ENCODE measurements at regions not wholly inside any gene's neighbourhood (a gene's known extent, or its start where the extent isn't known, plus 50 kb on each side); places are given as distances from the start of the nearest gene placed in this dataset.
"Not testable (repeated sequence)": the region's sequence is repeated elsewhere in the genome, so short reads cannot be mapped to it uniquely, and the experiment has no call there.

- in situ Hi-C loops (cut with MboI; ENCODE audit: low pct_unique_long_range_greater_than_20kb in 2 of 9, low sequenced_read_pairs in 9 of 9, unreplicated experiment in 9 of 9); H3K27ac ChIP-seq; ATAC-seq (replicated peaks in 6 of 8); H3K4me3 ChIP-seq; H3K4me1 ChIP-seq (replicated peaks in 1 of 2): not testable (repeated sequence)
- no CpG with 5 or more reads among the region's 30 CpGs for WGBS, 10 experiments
These were observed 185.2 kb upstream of the FOXK1 start for GRCh38 chr7:4496911-4497310.

- no peak overlapping the region for H3K27ac ChIP-seq
- in situ Hi-C loops (cut with MboI; ENCODE audit: low pct_unique_long_range_greater_than_20kb in 2 of 9, low sequenced_read_pairs in 9 of 9, unreplicated experiment in 9 of 9) = no loop called here
- no peak overlapping the region for H3K4me3 ChIP-seq
- WGBS, 10 experiments = 20 to 100% (median 60%) methylated on average over 1 to 6 of the region's 10 CpGs; no CpG with 5 or more reads in 4 of the 10 experiments
- ATAC-seq (replicated peaks in 6 of 8) = no peak
- no peaks in the 10 kb centered on the region for H3K4me1 ChIP-seq (replicated peaks in 1 of 2)
These were observed 181.3 kb upstream of the FOXK1 start for GRCh38 chr7:4500812-4501211.

DNA sequence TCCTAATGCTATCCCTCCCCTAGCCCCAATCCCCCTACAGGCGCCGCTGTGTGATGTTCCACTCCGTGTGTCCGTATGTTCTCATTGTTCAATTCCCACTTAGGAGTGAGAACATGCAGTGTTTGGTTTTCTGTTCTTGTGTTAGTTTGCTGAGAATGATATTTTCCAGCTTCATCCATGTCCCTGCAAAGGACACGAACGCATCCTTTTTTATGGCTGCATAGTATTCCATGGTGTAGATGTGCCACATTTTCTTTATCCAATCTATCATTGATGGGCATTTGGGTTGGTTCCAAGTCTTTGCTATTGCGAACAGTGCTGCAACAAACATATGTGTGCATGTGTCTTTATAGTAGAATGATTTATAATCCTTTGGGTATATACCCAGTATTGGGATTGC is 174.2 kb upstream of the FOXK1 start:
- WGBS, 10 experiments = 60 to 86% (median 73%) methylated on average over 1 to 7 of the region's 7 CpGs; no CpG with 5 or more reads in 4 of the 10 experiments
- in situ Hi-C loops (cut with MboI; ENCODE audit: low pct_unique_long_range_greater_than_20kb in 2 of 9, low sequenced_read_pairs in 9 of 9, unreplicated experiment in 9 of 9); ATAC-seq (replicated peaks in 6 of 8); H3K4me3 ChIP-seq; H3K27ac ChIP-seq; H3K4me1 ChIP-seq (replicated peaks in 1 of 2): not testable (repeated sequence)

DNA sequence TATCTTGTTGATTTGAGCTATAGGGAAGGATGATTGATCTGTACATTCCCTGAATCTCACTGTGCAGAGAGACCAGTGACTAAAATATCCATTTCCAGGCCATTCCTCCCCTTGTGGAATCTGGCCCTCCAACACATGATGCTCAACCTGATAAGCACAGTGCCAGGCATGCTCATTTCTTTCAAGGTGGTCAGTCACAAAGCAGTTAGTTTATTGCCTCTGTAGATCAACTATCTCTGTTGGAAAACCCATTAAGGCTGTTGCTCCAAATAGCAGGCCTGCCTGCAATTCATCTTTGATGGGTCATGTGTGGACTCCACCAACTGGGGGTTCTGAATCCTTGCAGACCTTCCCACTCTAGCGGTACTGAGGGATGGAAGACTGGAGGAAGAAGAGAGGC is 168.6 kb upstream of the FOXK1 start:
- no peak overlapping the region for H3K4me3 ChIP-seq
- in situ Hi-C loops (cut with MboI; ENCODE audit: low pct_unique_long_range_greater_than_20kb in 2 of 9, low sequenced_read_pairs in 9 of 9, unreplicated experiment in 9 of 9) = no loop called here
- 20 to 100% (median 100%) methylated on average over 1 of the region's 1 CpG; no CpG with 5 or more reads in 7 of the 10 experiments for WGBS, 10 experiments
- no peak overlapping the region for H3K27ac ChIP-seq
- ATAC-seq (replicated peaks in 6 of 8) = no peak
- no peaks in the 10 kb centered on the region for H3K4me1 ChIP-seq (replicated peaks in 1 of 2)

- Histone ChIP-seq H3K4me1 (replicated peaks in 1 of 2) (no peaks in the 10 kb centered on the region), H3K4me3 (no peak overlapping the region), H3K27ac (no peak overlapping the region)
- 0 to 100% (median 49%) methylated on average over 1 to 6 of the region's 7 CpGs; no CpG with 5 or more reads in 3 of the 10 experiments for WGBS, 10 experiments
- in situ Hi-C loops (cut with MboI; ENCODE audit: low pct_unique_long_range_greater_than_20kb in 2 of 9, low sequenced_read_pairs in 9 of 9, unreplicated experiment in 9 of 9) = no loop called here
- ATAC-seq (replicated peaks in 6 of 8) = no peak
These were observed 162.1 kb upstream of the FOXK1 start for GRCh38 chr7:4519819-4520520.

GRCh38 chr7:4523219-4523618 is 158.9 kb upstream of the FOXK1 start:
- ATAC-seq (replicated peaks in 6 of 8) = no peak
- Histone ChIP-seq H3K4me3 (no peak overlapping the region), H3K27ac (no peak overlapping the region), H3K4me1 (replicated peaks in 1 of 2) (no peaks in the 10 kb centered on the region)
- in situ Hi-C loops (cut with MboI; ENCODE audit: low pct_unique_long_range_greater_than_20kb in 2 of 9, low sequenced_read_pairs in 9 of 9, unreplicated experiment in 9 of 9) = no loop called here

- in situ Hi-C loops (cut with MboI; ENCODE audit: low pct_unique_long_range_greater_than_20kb in 2 of 9, low sequenced_read_pairs in 9 of 9, unreplicated experiment in 9 of 9) = no loop called here
- WGBS, 10 experiments = 14 to 93% (median 74%) methylated on average over 2 to 4 of the region's 6 CpGs; no CpG with 5 or more reads in 1 of the 10 experiments
- no peak for ATAC-seq (replicated peaks in 6 of 8)
- H3K27ac ChIP-seq = no peak overlapping the region
- no peak overlapping the region for H3K4me3 ChIP-seq
- H3K4me1 ChIP-seq (replicated peaks in 1 of 2) = no peaks in the 10 kb centered on the region
These were observed 158.2 kb upstream of the FOXK1 start for GRCh38 chr7:4523873-4524272.

DNA sequence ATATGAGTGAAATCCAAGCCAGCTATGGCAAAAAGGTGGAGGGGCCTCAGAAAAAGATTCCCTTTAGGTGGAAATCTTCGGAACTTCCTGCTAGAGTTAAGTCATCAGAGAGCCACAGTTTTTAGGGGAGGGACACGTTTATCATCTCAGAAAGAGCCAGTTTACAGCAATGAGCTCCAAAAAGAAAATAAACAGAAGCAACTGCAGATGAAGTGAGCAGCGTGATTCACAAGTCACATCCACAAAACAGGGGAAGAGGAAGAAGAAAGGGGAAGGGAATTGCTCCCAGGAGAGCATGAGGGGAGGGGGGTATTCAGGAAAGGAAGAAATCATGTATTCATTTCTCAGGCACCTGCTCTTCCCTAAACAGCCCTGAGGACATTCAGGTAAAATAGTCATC is 156.2 kb upstream of the FOXK1 start:
- no peak for ATAC-seq (replicated peaks in 6 of 8)
- in situ Hi-C loops (cut with MboI; ENCODE audit: low pct_unique_long_range_greater_than_20kb in 2 of 9, low sequenced_read_pairs in 9 of 9, unreplicated experiment in 9 of 9) = no loop called here
- Histone ChIP-seq H3K27ac (no peak overlapping the region), H3K4me3 (no peak overlapping the region), H3K4me1 (replicated peaks in 1 of 2) (no peaks in the 10 kb centered on the region)
- WGBS, 10 experiments = 0 to 79% (median 31%) methylated on average over 1 to 3 of the region's 3 CpGs; no CpG with 5 or more reads in 2 of the 10 experiments

DNA sequence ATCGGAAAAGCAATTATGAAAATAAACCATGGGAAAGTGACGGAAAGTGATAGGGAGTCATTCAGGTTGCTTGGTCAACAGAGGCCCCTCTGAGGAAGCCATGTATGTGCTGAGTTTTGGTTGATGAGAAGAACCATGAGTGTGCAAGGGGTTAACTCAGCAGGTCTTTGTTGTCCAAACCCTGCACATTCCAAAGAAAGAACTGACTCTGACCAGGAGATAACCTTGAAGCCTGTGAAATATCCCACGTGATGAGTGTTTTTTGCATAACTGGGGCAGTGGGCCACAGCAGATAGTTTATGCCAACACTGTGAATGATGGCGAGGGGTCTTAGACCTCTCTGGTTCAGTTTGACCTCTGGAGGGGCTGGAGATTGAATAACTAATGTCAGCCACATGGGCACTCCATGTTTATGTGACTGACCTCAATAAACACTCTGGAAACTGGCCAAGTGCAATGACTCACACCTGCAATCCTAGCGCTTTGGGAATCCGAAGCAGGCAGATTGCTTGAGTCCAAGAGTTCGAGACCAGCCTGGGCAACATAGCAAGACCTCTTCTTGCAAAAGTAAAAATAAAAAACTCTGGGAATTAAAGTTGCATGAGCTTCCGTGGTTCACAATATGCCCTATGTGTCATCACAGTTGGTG is 154.0 kb upstream of the FOXK1 start:
- no peak overlapping the region for H3K27ac ChIP-seq
- WGBS, 10 experiments = 36 to 100% (median 81%) methylated on average over 1 to 8 of the region's 8 CpGs
- in situ Hi-C loops (cut with MboI; ENCODE audit: low pct_unique_long_range_greater_than_20kb in 2 of 9, low sequenced_read_pairs in 9 of 9, unreplicated experiment in 9 of 9) = no loop called here
- no peak overlapping the region for H3K4me3 ChIP-seq
- H3K4me1 ChIP-seq (replicated peaks in 1 of 2) = no peaks in the 10 kb centered on the region
- no peak for ATAC-seq (replicated peaks in 6 of 8)

GRCh38 chr7:4531236-4531635 is 150.9 kb upstream of the FOXK1 start:
- no peak for ATAC-seq (replicated peaks in 6 of 8)

DNA sequence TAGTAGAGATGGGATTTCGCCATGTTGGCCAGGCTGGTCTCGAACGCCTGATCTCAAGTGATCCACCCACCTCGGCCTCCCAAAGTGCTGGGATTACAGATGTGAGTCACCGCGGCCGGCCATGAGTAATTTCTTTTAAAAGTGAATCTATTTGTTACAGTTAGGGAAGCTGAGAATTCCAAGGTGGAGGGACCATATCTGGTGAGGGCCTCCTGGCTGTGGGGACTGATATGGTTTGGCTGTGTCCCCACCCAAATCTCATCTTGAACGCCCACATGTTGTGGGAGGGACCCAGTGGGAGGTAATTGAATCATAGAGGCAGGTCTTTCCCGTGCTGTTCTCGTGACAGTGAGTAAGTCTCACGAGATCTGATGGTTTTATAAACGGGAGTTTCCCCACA is 148.8 kb upstream of the FOXK1 start:
- in situ Hi-C loops (cut with MboI; ENCODE audit: low pct_unique_long_range_greater_than_20kb in 2 of 9, low sequenced_read_pairs in 9 of 9, unreplicated experiment in 9 of 9); H3K27ac ChIP-seq; H3K4me1 ChIP-seq (replicated peaks in 1 of 2); H3K4me3 ChIP-seq; ATAC-seq (replicated peaks in 6 of 8): not testable (repeated sequence)
- 17 to 100% (median 74%) methylated on average over 1 to 11 of the region's 12 CpGs; no CpG with 5 or more reads in 2 of the 10 experiments for WGBS, 10 experiments

More at GRCh38 chr7:4531236-4531635, 150.9 kb upstream of the FOXK1 start:
- Histone ChIP-seq H3K4me3 (no peak overlapping the region), H3K27ac (no peak overlapping the region), H3K4me1 (replicated peaks in 1 of 2) (no peaks in the 10 kb centered on the region)
- 17 to 80% (median 46%) methylated on average over 1 to 6 of the region's 7 CpGs for WGBS, 10 experiments
- in situ Hi-C loops (cut with MboI; ENCODE audit: low pct_unique_long_range_greater_than_20kb in 2 of 9, low sequenced_read_pairs in 9 of 9, unreplicated experiment in 9 of 9) = no loop called here

- ATAC-seq (replicated peaks in 6 of 8) = no peak
- WGBS, 10 experiments = 0 to 50% (median 10%) methylated on average over 1 of the region's 1 CpG; no CpG with 5 or more reads in 6 of the 10 experiments
- no peak overlapping the region for H3K4me3 ChIP-seq
- no peaks in the 10 kb centered on the region for H3K4me1 ChIP-seq (replicated peaks in 1 of 2)
- in situ Hi-C loops (cut with MboI; ENCODE audit: low pct_unique_long_range_greater_than_20kb in 2 of 9, low sequenced_read_pairs in 9 of 9, unreplicated experiment in 9 of 9) = no loop called here
- no peak overlapping the region for H3K27ac ChIP-seq
These were observed 132.4 kb upstream of the FOXK1 start for GRCh38 chr7:4549681-4550080.

DNA sequence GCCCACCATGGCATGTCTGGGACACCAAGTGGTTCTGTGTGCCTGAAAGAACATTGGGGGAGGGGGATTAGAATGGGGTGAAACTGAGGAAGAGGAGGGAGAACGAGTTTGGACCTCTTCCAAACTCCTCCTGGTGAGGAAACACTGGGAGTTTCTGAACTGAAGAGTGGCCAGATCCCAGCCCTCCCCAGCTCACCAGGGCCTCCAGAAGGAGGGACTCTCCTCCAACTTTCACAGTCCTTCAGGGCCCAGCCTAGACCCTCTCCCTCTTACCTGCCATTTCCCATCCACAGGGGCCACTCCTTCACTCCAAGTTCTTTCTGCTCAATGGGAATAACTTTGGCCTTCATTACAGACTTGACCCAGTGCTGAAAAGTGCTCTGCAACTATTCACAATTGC is 132.0 kb upstream of the FOXK1 start:
- no CpG with 5 or more reads among the region's 1 CpG for WGBS, 10 experiments
- Histone ChIP-seq H3K4me1 (replicated peaks in 1 of 2) (no peaks in the 10 kb centered on the region), H3K27ac (no peak overlapping the region), H3K4me3 (no peak overlapping the region)
- no peak for ATAC-seq (replicated peaks in 6 of 8)
- in situ Hi-C loops (cut with MboI; ENCODE audit: low pct_unique_long_range_greater_than_20kb in 2 of 9, low sequenced_read_pairs in 9 of 9, unreplicated experiment in 9 of 9) = no loop called here

GRCh38 chr7:4552985-4553384 is 129.1 kb upstream of the FOXK1 start:
- H3K4me1 ChIP-seq (replicated peaks in 1 of 2) = no peaks in the 10 kb centered on the region
- WGBS, 10 experiments = 4 to 100% (median 74%) methylated on average over 1 of the region's 1 CpG; no CpG with 5 or more reads in 1 of the 10 experiments
- ATAC-seq (replicated peaks in 6 of 8) = no peak

More at GRCh38 chr7:4552985-4553384, 129.1 kb upstream of the FOXK1 start:
- Histone ChIP-seq H3K4me3 (no peak overlapping the region), H3K27ac (no peak overlapping the region)
- in situ Hi-C loops (cut with MboI; ENCODE audit: low pct_unique_long_range_greater_than_20kb in 2 of 9, low sequenced_read_pairs in 9 of 9, unreplicated experiment in 9 of 9) = no loop called here
